Astrocyte of the spinal cord (primary cell): ENCODE measurements at regions not wholly inside any gene's neighbourhood (a gene's known extent, or its start where the extent isn't known, plus 50 kb on each side); places are given as distances from the start of the nearest gene placed in this dataset.

ENCODE experiments used
- DNase-seq: peaks from one replicate; pipeline ENCODE4 v3.0.0; 2011; ENCODE audit warnings: low read depth, low spot score
- H3K4me3 ChIP-seq: 2 replicates; pipeline ENCODE4 v1.5.1; 2011; ENCODE audit warnings: low read depth, mild to moderate bottlenecking, low read length, moderate library complexity
- CTCF ChIP-seq: IDR thresholded peaks from 2 replicates; pipeline ENCODE4 v1.5.1; 2012; ENCODE audit warnings: low read depth, mild to moderate bottlenecking, low read length, inconsistent platforms
- in situ Hi-C: cut with HindIII; loops from 2 replicates; pipeline ENCODE4 v1.10.0; 2017; ENCODE audit warnings: low sequenced_read_pairs

- no peak for DNase-seq
These were observed 56.1 kb upstream of the ZC3H11B start for GRCh38 chr1:219669042-219669441.

DNA sequence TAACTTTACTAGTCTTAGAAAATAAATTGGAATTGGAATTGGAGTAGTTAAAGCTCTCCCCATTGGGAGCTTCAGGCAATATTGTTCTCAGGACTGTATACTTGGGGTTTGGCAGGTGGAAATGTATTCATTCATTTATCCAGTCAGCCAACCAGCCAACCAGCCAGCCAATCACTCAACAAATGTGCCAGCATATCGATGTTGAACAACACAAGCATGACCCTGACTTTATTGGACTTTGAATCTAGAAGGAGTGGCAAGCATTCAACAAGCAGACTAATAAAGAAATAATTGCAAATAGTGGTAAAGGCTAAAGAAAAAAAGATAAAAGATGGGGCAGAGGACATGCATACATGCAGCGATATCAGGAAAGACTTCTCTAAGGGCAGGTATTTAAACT, 55.5 kb upstream of the ZC3H11B start:
- DNase-seq, result no peak
- no peak overlapping the region for H3K4me3 ChIP-seq
- in situ Hi-C loops, result no loop called here
- TF ChIP-seq CTCF, result no peak

More at GRCh38 chr1:219669042-219669441, 56.1 kb upstream of the ZC3H11B start:
- in situ Hi-C loops, result no loop called here
- H3K4me3 ChIP-seq, result no peak overlapping the region
- TF ChIP-seq CTCF, result no peak

- no peak for TF ChIP-seq CTCF
- in situ Hi-C loops, result no loop called here
- H3K4me3 ChIP-seq, result no peak overlapping the region
- peak; percentile 85 for DNase-seq
These were observed 53.3 kb upstream of the ZC3H11B start for GRCh38 chr1:219666242-219666641.

DNA sequence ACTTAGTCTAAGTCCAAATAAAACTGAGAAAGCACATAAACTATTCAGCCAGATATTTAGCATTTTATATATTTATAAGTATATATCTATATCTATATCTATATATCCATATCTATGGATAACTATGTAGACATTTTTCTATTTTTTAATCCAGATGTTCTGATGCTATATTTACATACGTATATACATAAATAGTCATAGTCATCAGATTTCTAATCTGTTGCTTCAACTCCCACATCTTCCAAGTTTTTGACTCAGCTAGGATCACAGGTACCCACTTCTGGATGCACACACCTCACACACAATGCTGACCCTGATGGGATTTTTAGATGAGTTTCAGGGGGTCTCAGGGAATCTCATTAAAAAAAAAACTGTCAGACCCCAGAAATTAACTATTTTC, 52.2 kb upstream of the ZC3H11B start:
- no peak for DNase-seq
- in situ Hi-C loops, result no loop called here
- H3K4me3 ChIP-seq, result no peak overlapping the region
- TF ChIP-seq CTCF, result no peak

GRCh38 chr1:219664310-219665029, 51.6 kb upstream of the ZC3H11B start:
- in situ Hi-C loops, result no loop called here
- DNase-seq, result no peak
- H3K4me3 ChIP-seq, result no peak overlapping the region
- no peak for TF ChIP-seq CTCF
